GM10266 (cell line): ENCODE measurements at regions not wholly inside any gene's neighbourhood (a gene's known extent, or its start where the extent isn't known, plus 50 kb on each side); places are given as distances from the start of the nearest gene placed in this dataset.

ENCODE experiments used
- DNase-seq: peaks from one replicate; pipeline ENCODE4 v3.0.0; 2012; ENCODE audit errors: extremely low spot score
- TF ChIP-seq, protein P1 (sequence below): IDR thresholded peaks from 2 replicates; pipeline ENCODE4 v1.5.1; 2012; ENCODE audit warnings: mild to moderate bottlenecking, low read depth; ENCODE audit not compliant: control insufficient read depth, insufficient read depth; ENCODE audit errors: missing control alignments

DNA sequence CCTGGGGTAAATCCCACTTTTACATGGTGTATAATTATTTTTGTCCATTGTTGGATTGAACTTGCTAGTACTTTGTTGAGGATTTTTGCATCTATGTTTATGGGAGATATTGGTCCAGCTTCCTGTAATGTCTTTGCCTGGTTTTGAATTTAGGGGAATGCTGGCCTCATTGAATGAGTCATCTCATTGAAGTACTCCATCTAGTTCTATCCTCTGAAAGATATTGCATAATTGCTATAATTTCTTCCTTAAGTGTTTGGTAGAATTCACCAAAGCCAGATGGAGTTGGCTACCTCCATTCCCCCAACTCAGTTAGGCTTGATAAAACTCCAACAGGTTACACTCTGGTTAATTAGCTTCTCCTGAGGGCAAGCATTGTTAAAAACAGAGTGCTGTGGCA, 237.4 kb upstream of the TGFBR2 start:
- no peak for DNase-seq
- TF ChIP-seq, protein P1, sequence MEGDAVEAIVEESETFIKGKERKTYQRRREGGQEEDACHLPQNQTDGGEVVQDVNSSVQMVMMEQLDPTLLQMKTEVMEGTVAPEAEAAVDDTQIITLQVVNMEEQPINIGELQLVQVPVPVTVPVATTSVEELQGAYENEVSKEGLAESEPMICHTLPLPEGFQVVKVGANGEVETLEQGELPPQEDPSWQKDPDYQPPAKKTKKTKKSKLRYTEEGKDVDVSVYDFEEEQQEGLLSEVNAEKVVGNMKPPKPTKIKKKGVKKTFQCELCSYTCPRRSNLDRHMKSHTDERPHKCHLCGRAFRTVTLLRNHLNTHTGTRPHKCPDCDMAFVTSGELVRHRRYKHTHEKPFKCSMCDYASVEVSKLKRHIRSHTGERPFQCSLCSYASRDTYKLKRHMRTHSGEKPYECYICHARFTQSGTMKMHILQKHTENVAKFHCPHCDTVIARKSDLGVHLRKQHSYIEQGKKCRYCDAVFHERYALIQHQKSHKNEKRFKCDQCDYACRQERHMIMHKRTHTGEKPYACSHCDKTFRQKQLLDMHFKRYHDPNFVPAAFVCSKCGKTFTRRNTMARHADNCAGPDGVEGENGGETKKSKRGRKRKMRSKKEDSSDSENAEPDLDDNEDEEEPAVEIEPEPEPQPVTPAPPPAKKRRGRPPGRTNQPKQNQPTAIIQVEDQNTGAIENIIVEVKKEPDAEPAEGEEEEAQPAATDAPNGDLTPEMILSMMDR, result no peak

DNA sequence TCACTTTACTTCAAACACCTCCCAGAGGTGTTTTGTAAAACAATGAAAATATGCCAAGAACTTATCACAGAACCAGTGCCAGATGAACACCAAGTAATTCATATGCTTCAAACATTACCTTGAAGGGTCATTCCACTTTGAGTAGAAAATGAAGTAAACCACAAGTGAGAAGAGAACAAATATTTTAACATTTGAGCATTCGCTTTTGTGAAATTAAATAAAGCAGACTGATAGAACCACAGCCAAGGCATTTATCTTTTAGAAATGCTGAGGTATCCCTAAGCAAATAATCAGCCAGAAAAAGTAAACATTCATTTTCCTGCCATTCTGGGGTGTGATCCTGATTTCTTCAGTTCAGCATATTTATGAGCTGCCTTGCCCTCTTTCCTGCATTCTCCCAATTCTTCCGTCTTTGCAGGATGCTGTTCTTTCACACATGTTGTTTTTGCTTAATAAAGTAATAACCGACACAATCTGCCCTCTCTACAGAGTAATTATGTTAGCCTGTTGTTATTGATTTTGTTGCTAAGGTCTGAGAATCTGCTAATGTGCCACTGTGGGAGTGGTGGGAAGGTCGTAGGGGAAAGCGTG, 235.6 kb upstream of the TGFBR2 start:
- no peak for DNase-seq
- TF ChIP-seq, protein P1, result no peak

DNA sequence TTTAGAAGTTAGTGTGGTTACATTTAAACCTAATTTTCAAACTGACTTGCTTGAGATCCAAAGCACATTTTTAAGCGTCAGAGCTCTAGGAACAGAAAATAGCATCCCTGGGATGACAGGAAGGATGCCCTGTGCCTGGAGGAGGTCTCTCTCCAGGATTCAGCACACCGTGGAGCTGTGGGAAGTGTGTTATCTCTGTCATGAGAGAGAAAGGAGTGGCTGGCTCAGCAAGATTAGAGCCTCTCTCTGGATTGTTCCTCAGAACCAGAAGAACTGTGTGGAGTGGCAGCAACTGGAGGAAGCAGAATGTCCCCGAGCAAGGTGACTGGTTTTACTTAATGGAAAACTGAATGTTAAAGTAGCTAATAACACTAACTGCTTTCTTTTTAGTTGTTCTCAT, 233.6 kb upstream of the TGFBR2 start:
- DNase-seq, result no peak
- TF ChIP-seq, protein P1, result no peak

DNA sequence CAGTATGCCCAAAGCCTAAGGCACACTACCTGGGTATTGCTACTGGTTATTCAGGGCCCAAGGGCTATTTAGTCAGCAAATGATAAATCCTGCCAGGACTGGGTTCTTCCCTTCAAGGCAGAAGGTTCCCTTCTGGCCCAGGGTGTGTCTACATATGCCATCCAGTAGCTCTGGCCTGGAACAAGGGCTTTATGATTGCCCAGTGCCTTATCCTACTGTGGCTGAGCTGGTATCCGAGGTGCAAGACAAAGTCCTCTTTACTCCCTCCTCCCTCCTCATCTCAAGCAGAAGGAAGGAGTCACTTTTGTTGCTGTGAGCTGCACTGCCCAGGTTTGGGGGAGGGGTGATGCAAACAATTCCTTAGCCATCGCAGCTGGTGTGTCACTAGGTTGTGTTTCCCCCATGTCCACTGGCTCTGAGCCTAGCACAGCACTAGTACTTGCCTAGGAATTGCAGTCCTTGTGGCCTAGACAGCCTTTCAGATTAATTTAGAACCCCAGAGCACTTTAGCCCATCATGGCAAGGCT, 221.8 kb upstream of the TGFBR2 start:
- TF ChIP-seq, protein P1, result no peak
- DNase-seq, result no peak

DNA sequence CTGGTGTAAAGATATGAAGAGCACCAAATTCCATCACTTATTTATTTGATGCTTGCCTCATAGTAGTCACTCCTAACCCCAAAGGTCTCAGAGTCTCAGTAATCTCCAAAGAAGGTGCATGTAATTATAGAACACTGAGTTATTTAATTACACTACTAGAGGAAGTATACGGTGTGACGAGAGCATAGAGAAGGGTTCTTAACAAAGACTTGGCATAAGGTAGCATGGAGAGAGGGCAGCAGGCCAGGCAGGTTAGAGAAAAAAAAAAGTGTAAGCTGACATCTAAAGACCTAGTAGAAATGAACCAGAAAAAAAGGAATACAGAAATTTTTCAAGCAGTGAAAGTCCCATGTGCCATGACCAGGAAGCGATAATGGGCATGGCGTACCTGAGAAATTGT, 213.3 kb upstream of the TGFBR2 start:
- no peak for DNase-seq
- TF ChIP-seq, protein P1, result no peak

DNA sequence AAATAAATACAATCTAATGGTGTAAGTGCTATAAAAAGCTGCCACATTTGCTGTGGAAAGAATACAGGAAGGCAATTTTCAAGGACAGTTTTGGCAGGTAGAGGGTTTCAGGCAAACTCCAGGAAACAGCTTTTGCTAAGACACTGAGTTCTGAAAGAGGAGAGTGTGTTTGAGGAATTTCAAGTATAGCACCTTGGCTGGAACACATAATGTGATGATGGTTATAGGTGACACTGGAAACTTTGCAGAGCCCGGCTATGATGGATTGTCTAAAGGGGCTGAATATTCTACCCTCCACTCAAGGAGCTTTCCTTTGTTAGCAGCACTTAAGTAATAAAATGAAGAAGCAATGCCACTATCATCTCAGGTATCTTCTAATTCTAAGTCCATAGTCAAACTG, 209.4 kb upstream of the TGFBR2 start:
- TF ChIP-seq, protein P1, result no peak
- DNase-seq, result no peak

DNA sequence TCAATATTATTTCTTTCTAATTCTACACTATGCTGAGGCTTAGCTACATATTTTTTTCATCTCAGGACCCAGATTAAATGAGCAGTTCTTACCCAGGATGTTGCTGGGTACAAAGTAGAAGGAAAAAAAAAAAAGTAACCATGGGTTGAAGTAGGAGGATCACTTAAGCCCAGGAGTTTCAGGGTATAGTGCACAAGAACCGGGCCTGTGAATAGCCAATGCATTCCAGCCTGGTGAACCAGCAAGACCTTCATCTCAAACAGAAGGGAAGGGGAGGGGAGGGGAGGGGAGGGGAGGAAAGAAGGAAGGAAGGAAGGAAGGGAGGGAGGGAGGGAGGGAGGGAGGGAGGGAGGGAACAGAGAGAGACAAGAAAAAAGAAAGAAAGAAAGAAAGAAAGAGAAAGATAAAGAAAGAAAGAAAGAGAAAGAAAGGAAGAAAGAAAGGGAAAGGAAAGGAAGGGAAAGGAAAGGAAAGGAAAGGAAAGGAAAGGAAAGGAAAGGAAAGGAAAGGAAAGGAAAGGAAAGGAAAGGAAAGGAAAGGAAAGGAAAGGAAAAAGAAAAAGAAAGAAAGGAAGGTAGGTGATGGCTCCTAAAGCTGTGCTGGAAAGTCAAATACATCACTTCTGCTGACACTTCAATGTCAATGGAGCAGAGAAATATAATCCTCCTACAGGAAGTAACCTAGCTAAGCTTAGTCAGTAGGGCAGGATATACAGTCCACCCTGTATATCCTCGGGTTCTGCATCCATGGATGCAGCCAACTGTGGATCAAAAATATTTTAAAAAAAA, 206.8 kb upstream of the TGFBR2 start:
- TF ChIP-seq, protein P1, result no peak
- DNase-seq, result no peak
